Activated naive CD8-positive, alpha-beta T cell treated with anti-CD3 and anti-CD28 coated beads, Interleukin-2, amount 10 ng/mL, durations not matched to agents 7 days and 5 days (primary cell): ENCODE measurements at regions not wholly inside any gene's neighbourhood (a gene's known extent, or its start where the extent isn't known, plus 50 kb on each side); places are given as distances from the start of the nearest gene placed in this dataset.

Source experiments
- ATAC-seq: fragments of 150-1000 bp; cut with Tn5 transposase; one replicate; pipeline ENCODE4 v1.10.0; 2021; ENCODE audit warnings: low read depth, moderate library complexity
- POLR2A ChIA-PET: fragments of 350-600 bp; sonication (Branson Sonifier 250); formaldehyde crosslinking; loops from one replicate; lab custom pipeline; 2021; ENCODE audit warnings: antibody characterized with exemption; lab: Charles Lee
- DNase-seq: peaks from one replicate; pipeline ENCODE4 v3.0.0; 2021
- H3K27ac Mint-ChIP-seq: one replicate; pipeline ENCODE4 v1.8.0; 2022; ENCODE audit warnings: mild to moderate bottlenecking, mixed read lengths
- H3K27me3 Mint-ChIP-seq: one replicate; pipeline ENCODE4 v1.8.0; 2022; ENCODE audit warnings: mild to moderate bottlenecking, moderate library complexity, mixed read lengths
- H3K36me3 Mint-ChIP-seq: one replicate; pipeline ENCODE4 v1.8.0; 2021; ENCODE audit warnings: mild to moderate bottlenecking, mixed read lengths
- H3K4me1 Mint-ChIP-seq: one replicate; pipeline ENCODE4 v1.8.0; 2021; ENCODE audit warnings: mixed read lengths
- H3K4me3 Mint-ChIP-seq: one replicate; pipeline ENCODE4 v1.8.0; 2022; ENCODE audit warnings: mild to moderate bottlenecking, moderate library complexity, mixed read lengths
- H3K9me3 Mint-ChIP-seq: one replicate; pipeline ENCODE4 v1.8.0; 2021; ENCODE audit warnings: mixed read lengths

GRCh38 chr4:153137677-153138630 is 66.3 kb upstream of the TRIM2 start:
- H3K36me3 Mint-ChIP-seq, result no peaks in the 10 kb centered on the region
- DNase-seq, result no peak
- POLR2A ChIA-PET, result no interaction called here
- no peak for ATAC-seq
- H3K4me3 Mint-ChIP-seq, result no peak overlapping the region
- H3K27me3 Mint-ChIP-seq, result peaks cover 29% of the 10 kb centered on the region
- H3K27ac Mint-ChIP-seq, result no peak overlapping the region
- peaks cover 21% of the 10 kb centered on the region for H3K4me1 Mint-ChIP-seq
- no peaks in the 10 kb centered on the region for H3K9me3 Mint-ChIP-seq

GRCh38 chr4:153138736-153139135 is 65.5 kb upstream of the TRIM2 start:
- H3K27me3 Mint-ChIP-seq, result peaks cover 23% of the 10 kb centered on the region
- no peaks in the 10 kb centered on the region for H3K36me3 Mint-ChIP-seq
- H3K9me3 Mint-ChIP-seq, result no peaks in the 10 kb centered on the region
- H3K4me3 Mint-ChIP-seq, result no peak overlapping the region
- H3K27ac Mint-ChIP-seq, result no peak overlapping the region
- POLR2A ChIA-PET, result no interaction called here
- ATAC-seq (no peak), DNase-seq (no peak)
- peaks cover 17% of the 10 kb centered on the region for H3K4me1 Mint-ChIP-seq

GRCh38 chr4:153140294-153140693 is 63.9 kb upstream of the TRIM2 start:
- no peaks in the 10 kb centered on the region for H3K36me3 Mint-ChIP-seq
- ATAC-seq, result no peak
- H3K9me3 Mint-ChIP-seq, result no peaks in the 10 kb centered on the region
- H3K27ac Mint-ChIP-seq, result no peak overlapping the region
- no peak for DNase-seq
- H3K4me1 Mint-ChIP-seq, result peaks cover 3% of the 10 kb centered on the region
- POLR2A ChIA-PET, result no interaction called here
- no peak overlapping the region for H3K4me3 Mint-ChIP-seq
- peaks cover 26% of the 10 kb centered on the region for H3K27me3 Mint-ChIP-seq

DNA sequence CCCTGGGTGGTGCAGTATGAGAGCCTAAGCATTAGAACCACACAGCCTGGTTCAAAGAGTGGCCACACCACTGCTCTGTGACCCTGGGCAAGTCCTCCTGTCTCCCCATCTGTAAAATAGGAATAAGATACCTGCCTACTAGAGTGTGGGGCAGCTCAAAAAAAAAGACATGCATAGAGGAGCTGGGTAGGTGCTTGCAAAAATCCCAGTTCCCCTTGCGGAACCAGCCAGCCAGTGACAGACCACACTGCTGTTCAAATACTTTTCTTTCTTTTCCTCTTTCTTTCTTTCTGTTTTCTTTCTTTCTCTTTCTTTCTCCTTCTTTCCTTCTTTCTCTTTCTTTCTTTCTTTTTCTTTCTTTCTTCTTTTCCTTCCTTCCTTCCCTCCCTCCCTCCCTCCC is 63.0 kb upstream of the TRIM2 start:
- peaks cover 24% of the 10 kb centered on the region for H3K27me3 Mint-ChIP-seq
- H3K4me3 Mint-ChIP-seq, result no peak overlapping the region
- no peaks in the 10 kb centered on the region for H3K9me3 Mint-ChIP-seq
- no peak for ATAC-seq
- DNase-seq, result no peak
- no peaks in the 10 kb centered on the region for H3K36me3 Mint-ChIP-seq
- no peaks in the 10 kb centered on the region for H3K4me1 Mint-ChIP-seq
- H3K27ac Mint-ChIP-seq, result no peak overlapping the region
- POLR2A ChIA-PET, result no interaction called here

DNA sequence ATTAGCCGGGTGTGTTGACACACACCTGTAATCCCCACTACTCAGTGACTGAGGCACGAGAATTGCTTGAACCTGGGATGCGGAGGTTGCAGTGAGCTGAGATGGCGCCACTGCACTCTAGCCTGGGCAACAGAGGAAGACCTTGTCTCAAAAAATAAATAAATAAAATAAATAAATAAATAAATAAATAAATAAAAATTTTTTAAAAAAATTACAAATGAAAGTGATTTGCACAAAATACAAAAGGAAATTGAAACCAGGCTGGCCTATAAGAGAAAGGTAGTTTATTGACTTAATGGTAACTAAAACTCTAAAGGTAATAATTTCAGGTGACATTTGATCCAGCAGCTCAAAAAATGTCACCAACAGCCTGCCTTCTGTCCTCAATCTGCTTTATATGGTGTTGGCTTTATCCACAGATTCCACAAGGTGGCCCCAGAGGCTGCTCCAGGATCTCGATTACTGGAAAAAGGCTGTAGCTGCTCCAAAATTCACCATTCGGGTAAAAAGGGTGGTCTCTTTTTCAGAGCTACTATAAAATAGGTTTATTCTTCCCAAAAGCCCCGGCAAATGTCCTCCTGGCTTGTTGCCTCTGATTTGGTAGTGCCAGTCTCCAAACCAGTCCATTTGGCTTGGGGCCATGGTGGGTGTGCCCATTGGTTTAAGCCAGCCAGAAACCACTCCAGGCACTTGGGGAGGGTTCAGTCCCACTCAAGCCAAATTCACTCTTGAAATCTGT is 61.4 kb upstream of the TRIM2 start:
- ATAC-seq (peak; percentile 60), DNase-seq (peak; percentile 43)
- POLR2A ChIA-PET, result interaction anchor here (0.8 to 1.0 kb wide), 2 partner anchors 10 to 16 kb away, joined by 3 read pairs; no protein-coding TSS in a partner anchor
- peaks cover 20% of the 10 kb centered on the region for H3K27me3 Mint-ChIP-seq
- H3K4me3 Mint-ChIP-seq, result no peak overlapping the region
- H3K36me3 Mint-ChIP-seq, result no peaks in the 10 kb centered on the region
- no peaks in the 10 kb centered on the region for H3K9me3 Mint-ChIP-seq
- no peak overlapping the region for H3K27ac Mint-ChIP-seq
- H3K4me1 Mint-ChIP-seq, result no peaks in the 10 kb centered on the region

GRCh38 chr4:153143527-153144348 is 60.5 kb upstream of the TRIM2 start:
- POLR2A ChIA-PET, result interaction anchor here (1.0 kb wide), 1 partner anchor 9 kb away, joined by 3 read pairs; no protein-coding TSS in a partner anchor
- no peak overlapping the region for H3K4me3 Mint-ChIP-seq
- no peak overlapping the region for H3K27ac Mint-ChIP-seq
- no peaks in the 10 kb centered on the region for H3K4me1 Mint-ChIP-seq
- ATAC-seq (no peak), DNase-seq (no peak)
- H3K36me3 Mint-ChIP-seq, result no peaks in the 10 kb centered on the region
- H3K9me3 Mint-ChIP-seq, result no peaks in the 10 kb centered on the region
- H3K27me3 Mint-ChIP-seq, result peaks cover 27% of the 10 kb centered on the region

- Mint-ChIP-seq H3K27me3 (peaks cover 42% of the 10 kb centered on the region), H3K9me3 (no peaks in the 10 kb centered on the region), H3K4me1 (no peaks in the 10 kb centered on the region), H3K4me3 (no peak overlapping the region), H3K36me3 (no peaks in the 10 kb centered on the region), H3K27ac (no peak overlapping the region)
- POLR2A ChIA-PET, result no interaction called here
- DNase-seq (no peak), ATAC-seq (no peak)
Measured at GRCh38 chr4:153146031-153146430, 58.2 kb upstream of the TRIM2 start.

DNA sequence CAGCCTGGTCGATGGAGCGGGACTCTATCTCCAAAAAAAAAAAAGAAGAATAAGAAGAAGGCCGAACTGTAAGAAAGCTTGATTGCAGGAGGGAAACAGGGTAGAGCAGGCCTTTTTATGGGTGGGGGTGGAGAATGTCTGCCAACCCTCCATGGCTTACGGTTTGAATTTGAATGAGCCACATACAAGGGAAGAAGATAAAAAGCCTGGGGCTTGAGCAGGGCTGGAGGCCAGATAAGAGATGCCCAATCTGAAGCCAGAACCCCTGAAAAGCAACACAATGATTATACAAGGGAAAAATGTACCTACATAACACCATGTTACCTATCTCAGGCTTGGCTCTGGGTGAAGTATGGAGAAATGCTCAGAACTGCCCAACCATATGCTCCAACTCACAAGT is 57.3 kb upstream of the TRIM2 start:
- DNase-seq, result no peak
- H3K36me3 Mint-ChIP-seq, result no peaks in the 10 kb centered on the region
- no peaks in the 10 kb centered on the region for H3K9me3 Mint-ChIP-seq
- no peak overlapping the region for H3K27ac Mint-ChIP-seq
- ATAC-seq, result no peak
- H3K4me3 Mint-ChIP-seq, result no peak overlapping the region
- peaks cover under 1% of the 10 kb centered on the region for H3K4me1 Mint-ChIP-seq
- peaks cover 47% of the 10 kb centered on the region for H3K27me3 Mint-ChIP-seq
- POLR2A ChIA-PET, result no interaction called here

GRCh38 chr4:153148791-153149190 is 55.5 kb upstream of the TRIM2 start:
- Mint-ChIP-seq H3K27me3 (peaks cover 57% of the 10 kb centered on the region), H3K4me1 (peaks cover 12% of the 10 kb centered on the region), H3K4me3 (no peak overlapping the region)

GRCh38 chr4:153151535-153152455 is 52.4 kb upstream of the TRIM2 start:
- no peaks in the 10 kb centered on the region for H3K9me3 Mint-ChIP-seq
- peaks cover 24% of the 10 kb centered on the region for H3K4me1 Mint-ChIP-seq
- peaks cover 56% of the 10 kb centered on the region for H3K27me3 Mint-ChIP-seq
- no peak overlapping the region for H3K27ac Mint-ChIP-seq
- POLR2A ChIA-PET, result interaction anchor here (0.6 kb wide), 1 partner anchor 299 kb away, joined by 4 read pairs; no protein-coding TSS in a partner anchor
- ATAC-seq (no peak), DNase-seq (no peak)
- H3K36me3 Mint-ChIP-seq, result no peaks in the 10 kb centered on the region
- H3K4me3 Mint-ChIP-seq, result no peak overlapping the region

More at GRCh38 chr4:153148791-153149190, 55.5 kb upstream of the TRIM2 start:
- H3K36me3 Mint-ChIP-seq, result no peaks in the 10 kb centered on the region
- POLR2A ChIA-PET, result no interaction called here
- no peak overlapping the region for H3K27ac Mint-ChIP-seq
- ATAC-seq (no peak), DNase-seq (no peak)
- H3K9me3 Mint-ChIP-seq, result no peaks in the 10 kb centered on the region

GRCh38 chr4:153152501-153153338 is 51.5 kb upstream of the TRIM2 start:
- H3K27ac Mint-ChIP-seq, result no peak overlapping the region
- no peaks in the 10 kb centered on the region for H3K9me3 Mint-ChIP-seq
- POLR2A ChIA-PET, result interaction anchor here (0.8 kb wide), 1 partner anchor 10 kb away, joined by 3 read pairs; no protein-coding TSS in a partner anchor
- ATAC-seq, result peak; percentile 33
- peak overlapping the region; percentile 87 for H3K4me3 Mint-ChIP-seq
- peak; percentile 69 for DNase-seq
- H3K4me1 Mint-ChIP-seq, result peaks cover 24% of the 10 kb centered on the region
- peaks cover 51% of the 10 kb centered on the region for H3K27me3 Mint-ChIP-seq
- H3K36me3 Mint-ChIP-seq, result no peaks in the 10 kb centered on the region
